K562 (cell line): ENCODE measurements at regions not wholly inside any gene's neighbourhood (a gene's known extent, or its start where the extent isn't known, plus 50 kb on each side); places are given as distances from the start of the nearest gene placed in this dataset.

ENCODE experiments used
- ATAC-seq: fragments of 200-7000 bp; cut with Tn5 transposase; 3 replicates; pipeline ENCODE4 v1.9.1; 2020; ENCODE audit warnings: moderate library complexity
- BruUV-seq: library from RNA; stranded (reverse); fragments of 400-500 nt; replicated peaks from 2 replicates; lab custom pipeline; 2021; lab: Mats Ljungman, UMichigan
- CTCF ChIA-PET: fragments of 300-600 bp; formaldehyde crosslinking; extraction: SDS; loops from one replicate; lab custom pipeline; 2021; ENCODE audit warnings: low intra/inter-chr PET ratio; lab: Yijun Ruan, JAX
- POLR2A ChIA-PET: fragments of 300-600, 350-650 bp; sonication (Branson Sonifier 250); formaldehyde crosslinking; extraction: SDS; loops from one replicate; lab custom pipeline; 2021; ENCODE audit warnings: antibody characterized with exemption, inconsistent platforms; lab: Yijun Ruan, JAX
- DNase-seq, 4 experiments: peaks; one replicate each; pipeline versions ENCODE4 v3.0.0 to v3.0.0-alpha.2; 2011 to 2018; ENCODE audit warnings: low spot score in 3 of 4, mixed read lengths in 3 of 4; ENCODE audit errors: extremely low read depth in 1 of 4
- FAIRE-seq: peaks from 2 replicates; lab custom pipeline; 2011; peaks lifted over from hg19 to GRCh38; lab: Jason Lieb, UNC
- H2AFZ ChIP-seq: 2 replicates; pipeline ENCODE4 v1.6.0; 2011; ENCODE audit warnings: low read depth, low read length, control low read depth, inconsistent platforms
- H3K27ac ChIP-seq: fragments of 200-600 bp; 3 replicates; pipeline ENCODE4 v1.8.0; 2011; ENCODE audit warnings: low read depth, mild to moderate bottlenecking, control low read depth, inconsistent platforms, low read length, moderate library complexity, mixed read lengths; ENCODE audit errors: extremely low read depth
- H3K27me3 ChIP-seq, 2 experiments: fragments of 300-600 bp in 1 of 2; 2 replicates in 1 of 2; 3 replicates in 1 of 2; pipeline versions ENCODE4 v1.6.0 to v1.8.0; 2011; ENCODE audit warnings: inconsistent platforms in 2 of 2, low read length in 2 of 2, mild to moderate bottlenecking in 1 of 2, mixed read lengths in 1 of 2, moderate library complexity in 1 of 2; ENCODE audit not compliant: control insufficient read depth in 2 of 2, insufficient read depth in 2 of 2
- H3K36me3 ChIP-seq: fragments of 300-600 bp; 3 replicates; pipeline ENCODE4 v1.8.0; 2011; ENCODE audit warnings: mild to moderate bottlenecking, low read length, inconsistent platforms; ENCODE audit not compliant: control insufficient read depth, insufficient read depth
- H3K4me1 ChIP-seq, 2 experiments: fragments of 200-600 bp in 1 of 2; replicated peaks in 1 of 2; 2 replicates in 1 of 2; 3 replicates in 1 of 2; pipeline versions ENCODE4 v1.5.1 to v1.8.0; 2011; ENCODE audit warnings: inconsistent platforms in 2 of 2, low read length in 2 of 2, mild to moderate bottlenecking in 1 of 2, mixed read lengths in 1 of 2, moderate library complexity in 1 of 2; ENCODE audit not compliant: control insufficient read depth in 2 of 2, insufficient read depth in 2 of 2
- H3K4me2 ChIP-seq: 2 replicates; pipeline ENCODE4 v1.6.1; 2011; ENCODE audit warnings: low read length, control low read depth, inconsistent platforms, mixed read lengths; ENCODE audit not compliant: insufficient read depth
- H3K4me3 ChIP-seq: fragments of 200-600 bp; sonication (generic), shearing (Covaris generic); 2 replicates; pipeline ENCODE4 v1.5.1; 2016; ENCODE audit warnings: control low read depth, inconsistent platforms
- H3K79me2 ChIP-seq: fragments of 200-600 bp; 3 replicates; pipeline ENCODE4 v1.8.0; 2011; ENCODE audit warnings: low read length, inconsistent platforms; ENCODE audit not compliant: control insufficient read depth, insufficient read depth
- H3K9ac ChIP-seq, 2 experiments: 2 replicates each; pipeline versions ENCODE4 v1.6.0 to v1.6.1; 2011; ENCODE audit warnings: low read depth in 2 of 2, low read length in 2 of 2, control low read depth in 1 of 2, inconsistent platforms in 1 of 2, mild to moderate bottlenecking in 1 of 2, mixed read lengths in 1 of 2; ENCODE audit not compliant: insufficient read depth in 1 of 2
- H3K9me1 ChIP-seq: one replicate; pipeline ENCODE4 v1.6.0; 2011; ENCODE audit warnings: inconsistent platforms, mild to moderate bottlenecking, low read length, moderate library complexity; ENCODE audit not compliant: control insufficient read depth, insufficient read depth
- H3K9me3 ChIP-seq: replicated peaks from 2 replicates; pipeline ENCODE4 v1.5.1; 2011; ENCODE audit warnings: low read depth, low read length, inconsistent platforms; ENCODE audit not compliant: control insufficient read depth, insufficient read depth
- H4K20me1 ChIP-seq: replicated peaks from 2 replicates; pipeline ENCODE4 v1.6.1; 2011; ENCODE audit warnings: low read length, inconsistent platforms, mixed read lengths; ENCODE audit not compliant: control insufficient read depth, insufficient read depth
- BRD9 ChIP-seq: fragments of 450-650 bp; IDR thresholded peaks from 2 replicates; pipeline ENCODE4 v1.6.1; 2018; ENCODE audit warnings: low read depth; ENCODE audit not compliant: partially characterized antibody
- C11orf30 ChIP-seq: fragments of 450-650 bp; IDR thresholded peaks from 2 replicates; pipeline ENCODE4 v1.6.1; 2016; ENCODE audit warnings: low read depth, mild to moderate bottlenecking
- JUND ChIP-seq, 2 experiments: IDR thresholded peaks; 2 replicates in 1 of 2; 3 replicates in 1 of 2; pipeline ENCODE4 v1.6.1; 2011; ENCODE audit warnings: borderline replicate concordance in 2 of 2, low read depth in 2 of 2, low read length in 2 of 2, improper control_type of control experiment in 1 of 2, missing biosample characterization in 1 of 2, missing genetic modification characterization in 1 of 2, missing genetic modification reagents in 1 of 2
- MCM5 ChIP-seq: fragments of 450-650 bp; IDR thresholded peaks from 2 replicates; pipeline ENCODE4 v1.6.1; 2016; ENCODE audit warnings: low read depth
- MIER1 ChIP-seq: fragments of 450-650 bp; IDR thresholded peaks from 2 replicates; pipeline ENCODE4 v1.6.1; 2016; ENCODE audit warnings: antibody characterized with exemption, mild to moderate bottlenecking, low read depth
- POU5F1 ChIP-seq: fragments of 150-350 bp; IDR thresholded peaks from 2 replicates; pipeline ENCODE4 v1.6.1; 2014; ENCODE audit warnings: borderline replicate concordance, low read length, low read depth, mild to moderate bottlenecking; ENCODE audit not compliant: partially characterized antibody
- RBM15 ChIP-seq: fragments of 200-400 bp; formaldehyde crosslinking; IDR thresholded peaks from 2 replicates; pipeline ENCODE4 v1.6.1; 2018; ENCODE audit warnings: mild to moderate bottlenecking, low read length, moderate library complexity; ENCODE audit not compliant: insufficient read depth
- SAFB ChIP-seq: fragments of 200-400 bp; formaldehyde crosslinking; IDR thresholded peaks from 2 replicates; pipeline ENCODE4 v1.6.1; 2017; ENCODE audit warnings: low read depth, low read length, borderline replicate concordance
- SRSF9 ChIP-seq: fragments of 200-400 bp; formaldehyde crosslinking; IDR thresholded peaks from 2 replicates; pipeline ENCODE4 v1.6.1; 2017; ENCODE audit warnings: low read depth, low read length, borderline replicate concordance
- in situ Hi-C: fragments of 300-500 bp; cut with MboI; formaldehyde crosslinking; loops from 4 replicates; pipeline ENCODE4 v1.15.0; 2018; ENCODE audit warnings: inconsistent platforms, mixed read lengths
- intact Hi-C: fragments of 100-400 bp; cut with micrococcal nuclease; formaldehyde crosslinking; loops from 2 replicates; pipeline ENCODE4 v1.14.2; 2022
- TF ChIP-seq, protein P1 (sequence below), 2 experiments: fragments of 450-650 bp in 1 of 2; sonication (generic) in 1 of 2; formaldehyde crosslinking in 1 of 2; IDR thresholded peaks in 1 of 2; conservative IDR thresholded peaks in 1 of 2; 2 replicates each; pipeline versions ENCODE4 v1.6.1 to v1.8.1; 2016 to 2023; ENCODE audit warnings: mild to moderate bottlenecking in 2 of 2, moderate library complexity in 2 of 2, inconsistent platforms in 1 of 2, missing genetic modification reagents in 1 of 2
- TF ChIP-seq, protein P2 (sequence below), 2 experiments: fragments of 250-450 bp in 1 of 2; fragments of 450-650 bp in 1 of 2; sonication (Bioruptor Pico) in 1 of 2; IDR thresholded peaks; 2 replicates each; pipeline versions ENCODE4 v1.6.1 to v1.8.0; 2016 to 2021; ENCODE audit warnings: mild to moderate bottlenecking in 2 of 2, moderate library complexity in 2 of 2, missing compliant biosample characterization in 1 of 2, missing genetic modification characterization in 1 of 2
- TF ChIP-seq, protein P3 (sequence below): fragments of 250-450 bp; sonication (Bioruptor Pico); IDR thresholded peaks from 2 replicates; pipeline ENCODE4 v1.8.0; 2021; ENCODE audit warnings: borderline replicate concordance, mild to moderate bottlenecking, moderate library complexity; ENCODE audit not compliant: poor library complexity, severe bottlenecking
- TF ChIP-seq, protein P4 (sequence below): sonication (generic); formaldehyde crosslinking; IDR thresholded peaks from 2 replicates; pipeline ENCODE4 v1.8.1; 2023; ENCODE audit warnings: mild to moderate bottlenecking, missing genetic modification reagents
- TF ChIP-seq, protein P5 (sequence below): fragments of 250-450 bp; sonication (Bioruptor Pico); IDR thresholded peaks from 2 replicates; pipeline ENCODE4 v1.6.1; 2021; ENCODE audit warnings: mild to moderate bottlenecking

DNA sequence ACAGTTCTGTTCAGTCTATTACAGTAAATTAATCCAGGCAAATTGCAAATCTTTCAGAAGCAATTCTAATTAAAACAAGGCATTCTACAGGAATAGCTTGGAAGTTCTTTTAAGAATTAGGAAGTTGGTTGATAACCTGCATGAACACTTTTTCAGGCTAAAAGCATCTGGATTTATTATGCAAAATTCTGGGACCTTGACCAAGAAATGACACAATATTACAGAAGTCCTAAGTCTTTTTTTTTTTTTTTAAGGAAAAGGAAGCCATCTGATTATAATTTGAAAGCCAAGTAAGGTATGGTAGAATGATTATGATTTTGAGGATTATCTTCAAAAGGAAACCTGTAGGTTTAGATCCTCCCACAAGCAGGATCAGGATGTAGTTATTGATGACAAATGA, 74.7 kb upstream of the KCNK2 start:
- Histone ChIP-seq H3K36me3 (no peaks in the 10 kb centered on the region), H3K9me3 (no peaks in the 10 kb centered on the region), H4K20me1 (no peaks in the 10 kb centered on the region), H3K4me2 (no peak overlapping the region), H3K79me2 (no peaks in the 10 kb centered on the region), H3K4me1 (no peaks in the 10 kb centered on the region), H3K27me3 (no peaks in the 10 kb centered on the region), H3K9ac (no peak overlapping the region), H3K4me3 (no peak overlapping the region), H3K9me1 (no peaks in the 10 kb centered on the region), H3K27ac (no peak overlapping the region), H2AFZ (no peak overlapping the region)
- POLR2A ChIA-PET, result no interaction called here
- CTCF ChIA-PET, result interaction anchor here (0.7 kb wide), 1 partner anchor 598 kb away, joined by 5 read pairs; no protein-coding TSS in a partner anchor
- in situ Hi-C loops (no loop called here), intact Hi-C loops (no loop called here)
- ATAC-seq (no peak), FAIRE-seq (no peak), DNase-seq (no peak)
- no peak for TF ChIP-seq MCM5
- no peak for TF ChIP-seq C11orf30
- TF ChIP-seq, protein P1, sequence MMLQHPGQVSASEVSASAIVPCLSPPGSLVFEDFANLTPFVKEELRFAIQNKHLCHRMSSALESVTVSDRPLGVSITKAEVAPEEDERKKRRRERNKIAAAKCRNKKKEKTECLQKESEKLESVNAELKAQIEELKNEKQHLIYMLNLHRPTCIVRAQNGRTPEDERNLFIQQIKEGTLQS (IDR thresholded peaks at IDR 0.05), result no peak
- TF ChIP-seq, protein P1 (CRISPR knock-in tag; conservative IDR thresholded peaks at IDR 0.05), result no peak
- TF ChIP-seq, protein P2, sequence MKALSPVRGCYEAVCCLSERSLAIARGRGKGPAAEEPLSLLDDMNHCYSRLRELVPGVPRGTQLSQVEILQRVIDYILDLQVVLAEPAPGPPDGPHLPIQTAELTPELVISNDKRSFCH (CRISPR knock-in tag; IDR thresholded peaks at IDR 0.05), result no peak
- TF ChIP-seq, protein P2 (tag; IDR thresholded peaks at IDR 0.05), result no peak
- TF ChIP-seq, protein P3, sequence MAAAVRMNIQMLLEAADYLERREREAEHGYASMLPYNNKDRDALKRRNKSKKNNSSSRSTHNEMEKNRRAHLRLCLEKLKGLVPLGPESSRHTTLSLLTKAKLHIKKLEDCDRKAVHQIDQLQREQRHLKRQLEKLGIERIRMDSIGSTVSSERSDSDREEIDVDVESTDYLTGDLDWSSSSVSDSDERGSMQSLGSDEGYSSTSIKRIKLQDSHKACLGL (CRISPR knock-in tag), result no peak
- TF ChIP-seq, protein P4, sequence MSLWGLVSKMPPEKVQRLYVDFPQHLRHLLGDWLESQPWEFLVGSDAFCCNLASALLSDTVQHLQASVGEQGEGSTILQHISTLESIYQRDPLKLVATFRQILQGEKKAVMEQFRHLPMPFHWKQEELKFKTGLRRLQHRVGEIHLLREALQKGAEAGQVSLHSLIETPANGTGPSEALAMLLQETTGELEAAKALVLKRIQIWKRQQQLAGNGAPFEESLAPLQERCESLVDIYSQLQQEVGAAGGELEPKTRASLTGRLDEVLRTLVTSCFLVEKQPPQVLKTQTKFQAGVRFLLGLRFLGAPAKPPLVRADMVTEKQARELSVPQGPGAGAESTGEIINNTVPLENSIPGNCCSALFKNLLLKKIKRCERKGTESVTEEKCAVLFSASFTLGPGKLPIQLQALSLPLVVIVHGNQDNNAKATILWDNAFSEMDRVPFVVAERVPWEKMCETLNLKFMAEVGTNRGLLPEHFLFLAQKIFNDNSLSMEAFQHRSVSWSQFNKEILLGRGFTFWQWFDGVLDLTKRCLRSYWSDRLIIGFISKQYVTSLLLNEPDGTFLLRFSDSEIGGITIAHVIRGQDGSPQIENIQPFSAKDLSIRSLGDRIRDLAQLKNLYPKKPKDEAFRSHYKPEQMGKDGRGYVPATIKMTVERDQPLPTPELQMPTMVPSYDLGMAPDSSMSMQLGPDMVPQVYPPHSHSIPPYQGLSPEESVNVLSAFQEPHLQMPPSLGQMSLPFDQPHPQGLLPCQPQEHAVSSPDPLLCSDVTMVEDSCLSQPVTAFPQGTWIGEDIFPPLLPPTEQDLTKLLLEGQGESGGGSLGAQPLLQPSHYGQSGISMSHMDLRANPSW, result no peak
- no peak for TF ChIP-seq RBM15
- TF ChIP-seq POU5F1, result no peak
- no peak for TF ChIP-seq MIER1
- TF ChIP-seq JUND (IDR thresholded peaks at IDR 0.05; ENCODE audit: borderline replicate concordance, low read depth, low read length), result no peak
- TF ChIP-seq JUND (tag; IDR thresholded peaks at IDR 0.05; ENCODE audit: borderline replicate concordance, low read depth, low read length), result no peak
- TF ChIP-seq SAFB, result no peak
- no peak for TF ChIP-seq BRD9
- TF ChIP-seq, protein P5, sequence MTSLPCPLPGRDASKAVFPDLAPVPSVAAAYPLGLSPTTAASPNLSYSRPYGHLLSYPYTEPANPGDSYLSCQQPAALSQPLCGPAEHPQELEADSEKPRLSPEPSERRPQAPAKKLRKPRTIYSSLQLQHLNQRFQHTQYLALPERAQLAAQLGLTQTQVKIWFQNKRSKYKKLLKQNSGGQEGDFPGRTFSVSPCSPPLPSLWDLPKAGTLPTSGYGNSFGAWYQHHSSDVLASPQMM, result no peak
- TF ChIP-seq SRSF9, result no peak
- no TSS peak for BruUV-seq
